ENCODE measurements at regions not wholly inside any gene's neighbourhood (a gene's known extent, or its start where the extent isn't known, plus 50 kb on each side); places are given as distances from the start of the nearest gene placed in this dataset.

DNA sequence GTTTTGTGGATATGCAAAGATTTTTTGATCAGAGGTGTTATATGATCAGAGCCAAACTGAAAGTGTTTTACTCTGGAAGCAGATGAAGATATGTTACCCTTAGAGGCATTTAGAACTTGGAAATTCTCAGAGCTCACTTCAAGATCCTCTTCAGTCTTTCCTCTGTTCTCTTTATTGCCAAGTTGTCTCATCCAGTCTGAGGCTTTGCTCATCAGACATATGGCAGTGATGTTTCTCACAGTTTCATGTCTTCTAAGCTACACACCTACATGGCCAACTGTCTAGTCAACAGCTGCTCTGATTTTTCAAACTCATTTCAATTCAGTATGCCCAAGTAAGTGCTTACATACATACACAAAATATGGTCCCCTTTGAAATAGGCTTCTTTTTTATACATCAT is 1504.3 kb upstream of the PIK3C3 start:
- Histone ChIP-seq H3K4me3 (no peak overlapping the region), H3K4me1 (no peaks in the 10 kb centered on the region), H3K9me3 (no peaks in the 10 kb centered on the region), H3K36me3 (ENCODE audit: low read depth, missing control alignments) (no peaks in the 10 kb centered on the region), H3K27ac (no peak overlapping the region), H3K27me3 (no peaks in the 10 kb centered on the region)
- TF ChIP-seq POLR2A (IDR thresholded peaks at IDR 0.05) (no peak), CTCF (IDR thresholded peaks at IDR 0.05) (no peak)
- no peak for DNase-seq
- intact Hi-C loops (cut with DNase I; ENCODE audit: low total_unique reads): no loop called here

DNA sequence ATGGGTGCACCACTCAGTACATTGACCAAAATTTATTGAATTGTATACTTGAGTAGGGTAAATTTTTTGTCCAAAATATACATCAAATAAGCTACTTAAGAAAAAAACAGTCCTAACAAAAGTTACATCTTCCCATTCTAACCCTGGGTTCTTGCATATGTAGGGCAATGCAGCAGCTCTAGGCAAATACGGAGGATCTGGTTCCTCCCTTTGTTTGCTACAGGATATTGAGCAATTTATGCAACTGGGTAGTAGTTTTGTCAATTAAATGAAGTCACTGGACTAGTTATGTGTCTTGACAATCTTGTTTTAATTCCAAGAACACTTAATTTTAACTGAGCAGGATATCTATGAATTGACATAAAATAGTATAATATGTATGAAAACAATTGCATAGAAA is 1507.2 kb upstream of the PIK3C3 start:
- intact Hi-C loops (cut with DNase I; ENCODE audit: low total_unique reads): no loop called here

GRCh38 chr18:40440088-40440487 is 1514.9 kb upstream of the PIK3C3 start:
- Histone ChIP-seq H3K4me1 (no peaks in the 10 kb centered on the region), H3K36me3 (ENCODE audit: low read depth, missing control alignments) (no peaks in the 10 kb centered on the region), H3K27ac (no peak overlapping the region), H3K4me3 (no peak overlapping the region), H3K27me3 (no peaks in the 10 kb centered on the region), H3K9me3 (no peaks in the 10 kb centered on the region)
- DNase-seq: no peak
- 70 to 82% methylated on average over 7 of the region's 7 CpGs for WGBS, 2 donors
- intact Hi-C loops (cut with DNase I; ENCODE audit: low total_unique reads): no loop called here
- TF ChIP-seq CTCF (IDR thresholded peaks at IDR 0.05) (no peak), POLR2A (IDR thresholded peaks at IDR 0.05) (no peak)

More for the DNA sequence above, 1507.2 kb upstream of the PIK3C3 start:
- TF ChIP-seq POLR2A (IDR thresholded peaks at IDR 0.05) (no peak), CTCF (IDR thresholded peaks at IDR 0.05) (no peak)
- H3K4me3 ChIP-seq: no peak overlapping the region
- no peak overlapping the region for H3K27ac ChIP-seq
- H3K9me3 ChIP-seq: no peaks in the 10 kb centered on the region
- 76% methylated on average over 1 of the region's 1 CpG for WGBS, 2 donors
- H3K27me3 ChIP-seq: no peaks in the 10 kb centered on the region
- no peaks in the 10 kb centered on the region for H3K4me1 ChIP-seq
- DNase-seq: no peak
- no peaks in the 10 kb centered on the region for H3K36me3 ChIP-seq (ENCODE audit: low read depth, missing control alignments)

GRCh38 chr18:40437517-40437916 is 1517.5 kb upstream of the PIK3C3 start:
- TF ChIP-seq CTCF (IDR thresholded peaks at IDR 0.05) (no peak), POLR2A (IDR thresholded peaks at IDR 0.05) (no peak)
- DNase-seq: no peak
- Histone ChIP-seq H3K4me1 (no peaks in the 10 kb centered on the region), H3K27ac (no peak overlapping the region), H3K9me3 (no peaks in the 10 kb centered on the region), H3K36me3 (ENCODE audit: low read depth, missing control alignments) (no peaks in the 10 kb centered on the region), H3K27me3 (no peaks in the 10 kb centered on the region), H3K4me3 (no peak overlapping the region)
- WGBS, 2 donors: 56% methylated on average over 3 of the region's 3 CpGs
- intact Hi-C loops (cut with DNase I; ENCODE audit: low total_unique reads): no loop called here

DNA sequence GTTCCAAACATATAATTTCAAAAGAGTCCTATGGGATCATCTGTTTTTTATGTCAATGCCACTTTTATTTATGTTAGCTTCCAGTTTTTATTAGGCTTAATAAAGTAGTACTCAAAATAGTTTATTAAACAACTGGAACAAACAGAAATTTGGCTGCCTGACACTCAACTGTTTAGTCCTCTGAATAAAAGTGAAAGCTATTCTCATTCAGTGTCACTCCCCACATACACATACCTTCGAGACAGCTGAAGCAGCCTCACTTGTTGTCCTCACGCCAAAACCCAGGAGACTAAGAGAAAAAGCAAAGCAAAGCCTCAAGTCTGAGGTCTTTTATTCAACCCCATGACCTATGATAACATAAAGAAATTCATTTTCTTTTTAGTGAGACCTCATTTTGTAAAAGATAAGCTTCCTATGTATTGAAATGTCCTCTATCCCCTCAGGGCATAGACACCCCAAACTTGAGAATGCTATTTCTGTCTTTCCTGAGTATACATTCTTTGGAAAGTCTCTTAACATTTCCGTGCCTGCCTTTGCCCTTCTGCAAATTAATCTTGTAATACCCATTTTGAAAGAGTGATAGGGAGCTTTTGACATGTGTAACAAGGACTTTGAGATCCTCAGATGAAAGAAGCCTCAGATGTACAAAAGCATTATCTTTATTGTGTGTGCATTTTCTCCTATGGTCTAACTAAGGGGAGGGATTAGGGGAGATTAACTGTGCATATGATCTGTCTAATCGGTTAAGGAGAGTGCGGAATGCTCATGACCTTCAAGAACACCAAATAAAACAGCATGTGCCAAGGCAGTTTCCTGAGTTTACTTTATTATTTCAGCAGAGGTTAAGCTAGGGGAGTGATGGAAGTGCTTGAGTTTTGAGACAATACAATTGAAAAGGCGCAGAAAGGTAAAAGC is 1523.7 kb upstream of the PIK3C3 start:
- no peaks in the 10 kb centered on the region for H3K27me3 ChIP-seq
- H3K4me1 ChIP-seq: no peaks in the 10 kb centered on the region
- 61 to 62% methylated on average over 6 of the region's 6 CpGs for WGBS, 2 donors
- no peak overlapping the region for H3K4me3 ChIP-seq
- no peaks in the 10 kb centered on the region for H3K9me3 ChIP-seq
- H3K36me3 ChIP-seq (ENCODE audit: low read depth, missing control alignments): no peaks in the 10 kb centered on the region
- DNase-seq: no peak
- no peak for TF ChIP-seq POLR2A (IDR thresholded peaks at IDR 0.05)
- TF ChIP-seq CTCF (IDR thresholded peaks at IDR 0.05): no peak
- intact Hi-C loops (cut with DNase I; ENCODE audit: low total_unique reads): no loop called here
- no peak overlapping the region for H3K27ac ChIP-seq

Data from testis (tissue), 2 donors.